ENCODE measurements at regions not wholly inside any gene's neighbourhood (a gene's known extent, or its start where the extent isn't known, plus 50 kb on each side); places are given as distances from the start of the nearest gene placed in this dataset.

DNA sequence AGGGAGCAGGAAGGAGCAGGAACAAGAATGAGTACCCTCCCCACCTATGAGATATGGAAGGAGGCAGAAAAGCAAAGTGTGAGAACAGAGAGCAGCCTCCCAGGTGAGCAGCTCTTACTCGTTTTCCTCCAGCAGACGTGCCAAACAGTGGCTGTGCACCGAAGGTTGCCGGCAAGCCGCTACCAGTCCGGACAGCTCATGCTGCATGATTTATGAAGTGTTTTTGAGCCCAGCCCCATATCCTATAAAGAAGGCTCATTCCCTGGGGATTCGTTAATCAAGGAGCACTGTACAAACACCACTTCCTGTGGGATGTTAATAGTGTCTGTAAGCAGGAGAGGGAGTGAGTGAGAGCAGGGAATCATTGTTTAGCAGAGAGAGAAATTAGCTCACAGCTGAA, 118.3 kb upstream of the FOXB1 start:
- H3K36me3 ChIP-seq (ENCODE audit: low read length) = no peaks in the 10 kb centered on the region
- no peaks in the 10 kb centered on the region for H3K27me3 ChIP-seq (ENCODE audit: low read length)
- no peak for TF ChIP-seq EZH2phosphoT487 (conservative IDR thresholded peaks at IDR 0.05; ENCODE audit: low read length)
- TF ChIP-seq, protein P1, sequence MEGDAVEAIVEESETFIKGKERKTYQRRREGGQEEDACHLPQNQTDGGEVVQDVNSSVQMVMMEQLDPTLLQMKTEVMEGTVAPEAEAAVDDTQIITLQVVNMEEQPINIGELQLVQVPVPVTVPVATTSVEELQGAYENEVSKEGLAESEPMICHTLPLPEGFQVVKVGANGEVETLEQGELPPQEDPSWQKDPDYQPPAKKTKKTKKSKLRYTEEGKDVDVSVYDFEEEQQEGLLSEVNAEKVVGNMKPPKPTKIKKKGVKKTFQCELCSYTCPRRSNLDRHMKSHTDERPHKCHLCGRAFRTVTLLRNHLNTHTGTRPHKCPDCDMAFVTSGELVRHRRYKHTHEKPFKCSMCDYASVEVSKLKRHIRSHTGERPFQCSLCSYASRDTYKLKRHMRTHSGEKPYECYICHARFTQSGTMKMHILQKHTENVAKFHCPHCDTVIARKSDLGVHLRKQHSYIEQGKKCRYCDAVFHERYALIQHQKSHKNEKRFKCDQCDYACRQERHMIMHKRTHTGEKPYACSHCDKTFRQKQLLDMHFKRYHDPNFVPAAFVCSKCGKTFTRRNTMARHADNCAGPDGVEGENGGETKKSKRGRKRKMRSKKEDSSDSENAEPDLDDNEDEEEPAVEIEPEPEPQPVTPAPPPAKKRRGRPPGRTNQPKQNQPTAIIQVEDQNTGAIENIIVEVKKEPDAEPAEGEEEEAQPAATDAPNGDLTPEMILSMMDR (IDR thresholded peaks at IDR 0.05; ENCODE audit: insufficient read depth, low read length, poor library complexity, severe bottlenecking) = no peak
- no peak overlapping the region for H3K4me3 ChIP-seq (ENCODE audit: insufficient read depth, low read length, poor library complexity, severe bottlenecking)
- no peak overlapping the region for H3K9ac ChIP-seq (ENCODE audit: low read length)
- no peak overlapping the region for H3K4me2 ChIP-seq (ENCODE audit: low read depth, low read length, poor library complexity, severe bottlenecking)
- no peak overlapping the region for H3K27ac ChIP-seq (ENCODE audit: low read depth, low read length)
- no peaks in the 10 kb centered on the region for H4K20me1 ChIP-seq (ENCODE audit: low read depth, low read length)
- H3K79me2 ChIP-seq (ENCODE audit: insufficient read depth, low read length) = no peaks in the 10 kb centered on the region
- no peaks in the 10 kb centered on the region for H3K9me3 ChIP-seq (ENCODE audit: insufficient read depth, low read length)
- H3K9me2 ChIP-seq (replicated peaks; ENCODE audit: insufficient read depth, low read length) = no peaks in the 10 kb centered on the region
- no peak overlapping the region for H2AFZ ChIP-seq (ENCODE audit: low read depth, low read length, severe bottlenecking)
- H3F3A ChIP-seq (ENCODE audit: insufficient read depth) = no peaks in the 10 kb centered on the region

DNA sequence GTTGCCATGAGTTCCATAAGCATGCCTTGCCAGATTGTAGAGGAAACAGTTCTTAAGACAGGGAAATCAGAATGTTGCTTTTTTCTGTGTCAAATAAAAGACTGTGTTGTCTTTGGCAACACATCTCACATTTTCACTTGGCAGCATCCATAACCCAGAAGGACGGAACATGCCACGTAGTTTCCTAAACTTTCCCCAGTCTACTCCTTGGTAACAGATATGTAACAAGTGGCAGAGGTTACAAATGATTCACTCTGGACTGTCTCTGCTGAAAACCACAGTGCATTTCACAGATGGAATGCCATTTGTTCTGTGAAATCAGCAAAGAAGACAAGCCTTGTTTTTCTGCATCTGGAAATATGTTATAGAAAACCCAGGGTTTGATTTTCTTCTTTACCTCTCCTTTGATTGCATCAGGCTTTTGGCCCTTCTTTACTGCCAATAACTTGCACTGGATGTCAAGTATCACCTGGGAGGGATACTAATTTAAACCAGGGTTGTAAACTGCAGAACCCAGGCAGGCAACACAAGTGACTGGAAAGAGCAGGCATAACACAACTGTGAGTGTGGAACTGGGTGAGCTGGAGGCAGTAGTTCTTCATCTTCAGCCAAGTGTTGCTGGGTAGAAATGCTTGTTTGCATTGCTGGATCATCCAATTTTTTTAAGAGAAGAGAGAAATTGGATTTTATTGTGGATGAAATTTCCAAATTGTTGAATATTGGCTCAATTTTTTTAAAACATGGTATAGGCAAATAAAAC, 124.4 kb upstream of the FOXB1 start:
- H3K9ac ChIP-seq (ENCODE audit: low read length) = no peak overlapping the region
- no peak overlapping the region for H2AFZ ChIP-seq (ENCODE audit: low read depth, low read length, severe bottlenecking)
- no peaks in the 10 kb centered on the region for H4K20me1 ChIP-seq (ENCODE audit: low read depth, low read length)
- H3K36me3 ChIP-seq (ENCODE audit: low read length) = no peaks in the 10 kb centered on the region
- H3K4me3 ChIP-seq (ENCODE audit: insufficient read depth, low read length, poor library complexity, severe bottlenecking) = no peak overlapping the region
- no peak overlapping the region for H3K27ac ChIP-seq (ENCODE audit: low read depth, low read length)
- no peaks in the 10 kb centered on the region for H3K79me2 ChIP-seq (ENCODE audit: insufficient read depth, low read length)
- no peaks in the 10 kb centered on the region for H3K9me2 ChIP-seq (replicated peaks; ENCODE audit: insufficient read depth, low read length)
- TF ChIP-seq, protein P1 (IDR thresholded peaks at IDR 0.05; ENCODE audit: insufficient read depth, low read length, poor library complexity, severe bottlenecking) = no peak
- no peak for TF ChIP-seq EZH2phosphoT487 (conservative IDR thresholded peaks at IDR 0.05; ENCODE audit: low read length)
- H3K27me3 ChIP-seq (ENCODE audit: low read length) = no peaks in the 10 kb centered on the region
- H3K9me3 ChIP-seq (ENCODE audit: insufficient read depth, low read length) = no peaks in the 10 kb centered on the region
- H3F3A ChIP-seq (ENCODE audit: insufficient read depth) = no peaks in the 10 kb centered on the region
- no peak overlapping the region for H3K4me2 ChIP-seq (ENCODE audit: low read depth, low read length, poor library complexity, severe bottlenecking)

DNA sequence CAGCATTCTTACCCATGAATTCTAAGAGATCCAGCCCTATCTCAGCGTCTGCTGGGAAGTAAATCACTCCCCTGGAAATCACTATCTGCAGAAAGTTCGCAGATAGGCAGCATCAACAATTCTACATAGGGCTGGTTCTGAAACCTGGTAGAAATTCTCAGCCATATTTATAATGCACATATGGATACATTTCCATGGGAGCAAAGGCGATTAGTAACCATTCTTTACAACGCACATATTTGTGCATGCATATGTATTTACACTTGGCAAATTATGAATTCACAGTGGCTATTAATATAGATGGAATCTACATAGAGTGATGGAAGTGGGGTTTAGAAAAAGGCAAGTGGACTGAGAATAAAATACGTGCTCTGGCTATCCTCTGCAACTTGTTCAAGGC, 128.0 kb upstream of the FOXB1 start:
- no peaks in the 10 kb centered on the region for H3K9me2 ChIP-seq (replicated peaks; ENCODE audit: insufficient read depth, low read length)

More for the DNA sequence above, 128.0 kb upstream of the FOXB1 start:
- H3K4me2 ChIP-seq (ENCODE audit: low read depth, low read length, poor library complexity, severe bottlenecking) = no peak overlapping the region
- no peak overlapping the region for H3K9ac ChIP-seq (ENCODE audit: low read length)
- no peak overlapping the region for H2AFZ ChIP-seq (ENCODE audit: low read depth, low read length, severe bottlenecking)
- no peak overlapping the region for H3K27ac ChIP-seq (ENCODE audit: low read depth, low read length)
- H3K36me3 ChIP-seq (ENCODE audit: low read length) = no peaks in the 10 kb centered on the region
- no peaks in the 10 kb centered on the region for H4K20me1 ChIP-seq (ENCODE audit: low read depth, low read length)
- H3F3A ChIP-seq (ENCODE audit: insufficient read depth) = no peaks in the 10 kb centered on the region
- TF ChIP-seq, protein P1 (IDR thresholded peaks at IDR 0.05; ENCODE audit: insufficient read depth, low read length, poor library complexity, severe bottlenecking) = no peak
- no peak for TF ChIP-seq EZH2phosphoT487 (conservative IDR thresholded peaks at IDR 0.05; ENCODE audit: low read length)
- no peaks in the 10 kb centered on the region for H3K27me3 ChIP-seq (ENCODE audit: low read length)
- no peak overlapping the region for H3K4me3 ChIP-seq (ENCODE audit: insufficient read depth, low read length, poor library complexity, severe bottlenecking)
- no peaks in the 10 kb centered on the region for H3K9me3 ChIP-seq (ENCODE audit: insufficient read depth, low read length)
- H3K79me2 ChIP-seq (ENCODE audit: insufficient read depth, low read length) = no peaks in the 10 kb centered on the region
